H9 (cell line): ENCODE measurements at regions not wholly inside any gene's neighbourhood (a gene's known extent, or its start where the extent isn't known, plus 50 kb on each side); places are given as distances from the start of the nearest gene placed in this dataset.

Source experiments
- DNase-seq: peaks from one replicate; pipeline ENCODE4 v3.0.0-alpha.2; 2017
- H2AFZ ChIP-seq: one replicate; pipeline ENCODE4 v1.6.1; 2013; ENCODE audit warnings: mild to moderate bottlenecking, low read length, control low read depth, moderate library complexity
- H2AK5ac ChIP-seq: 2 replicates; pipeline ENCODE4 v1.6.1; 2013; ENCODE audit warnings: low read length, control low read depth, mixed read lengths; ENCODE audit not compliant: insufficient read length
- H2BK120ac ChIP-seq: one replicate; pipeline ENCODE4 v1.6.1; 2013; ENCODE audit warnings: low read depth, mild to moderate bottlenecking, low read length, control low read depth, inconsistent platforms; ENCODE audit not compliant: poor library complexity, severe bottlenecking
- H2BK12ac ChIP-seq: 2 replicates; pipeline ENCODE4 v1.6.1; 2013; ENCODE audit warnings: low read length, control low read depth, mixed read lengths, low read depth; ENCODE audit not compliant: insufficient read length
- H2BK15ac ChIP-seq: 2 replicates; pipeline ENCODE4 v1.6.1; 2013; ENCODE audit warnings: low read depth, low read length, control low read depth
- H2BK20ac ChIP-seq: one replicate; pipeline ENCODE4 v1.6.1; 2013; ENCODE audit warnings: low read depth, mild to moderate bottlenecking, low read length, control low read depth, inconsistent platforms; ENCODE audit not compliant: poor library complexity, severe bottlenecking
- H2BK5ac ChIP-seq: 2 replicates; pipeline ENCODE4 v1.6.1; 2013; ENCODE audit warnings: low read length, control low read depth, mixed read lengths; ENCODE audit not compliant: insufficient read length
- H3K14ac ChIP-seq: 2 replicates; pipeline ENCODE4 v1.6.1; 2013; ENCODE audit warnings: low read length, control low read depth; ENCODE audit not compliant: insufficient read depth
- H3K18ac ChIP-seq: 2 replicates; pipeline ENCODE4 v1.6.1; 2013; ENCODE audit warnings: low read depth, mild to moderate bottlenecking, mixed read lengths, low read length, control low read depth; ENCODE audit not compliant: insufficient read length
- H3K23ac ChIP-seq: 2 replicates; pipeline ENCODE4 v1.6.1; 2013; ENCODE audit warnings: low read length, control low read depth, mixed read lengths, low read depth; ENCODE audit not compliant: insufficient read length
- H3K23me2 ChIP-seq: 2 replicates; pipeline ENCODE4 v1.6.1; 2013; ENCODE audit warnings: low read depth, mild to moderate bottlenecking, mixed read lengths, low read length, control low read depth; ENCODE audit not compliant: insufficient read length, poor library complexity, severe bottlenecking
- H3K27ac ChIP-seq: 2 replicates; pipeline ENCODE4 v1.5.1; 2013; ENCODE audit warnings: low read length, control low read depth, mixed read lengths, low read depth; ENCODE audit not compliant: insufficient read length
- H3K27me3 ChIP-seq: 2 replicates; pipeline ENCODE4 v1.6.1; 2013; ENCODE audit warnings: low read length, control low read depth, inconsistent platforms; ENCODE audit not compliant: insufficient read depth
- H3K4ac ChIP-seq: 2 replicates; pipeline ENCODE4 v1.6.1; 2013; ENCODE audit warnings: low read depth, mild to moderate bottlenecking, control low read depth, inconsistent platforms, low read length, moderate library complexity
- H3K4me1 ChIP-seq: 2 replicates; pipeline ENCODE4 v1.6.1; 2013; ENCODE audit warnings: low read length, control low read depth, inconsistent platforms; ENCODE audit not compliant: insufficient read depth
- H3K4me2 ChIP-seq: 2 replicates; pipeline ENCODE4 v1.6.1; 2013; ENCODE audit warnings: low read length, control low read depth, mixed read lengths; ENCODE audit not compliant: insufficient read length, insufficient read depth
- H3K56ac ChIP-seq: 2 replicates; pipeline ENCODE4 v1.6.1; 2013; ENCODE audit warnings: low read depth, mild to moderate bottlenecking, mixed read lengths, low read length, control low read depth; ENCODE audit not compliant: insufficient read length
- H3K79me1 ChIP-seq: 2 replicates; pipeline ENCODE4 v1.6.1; 2013; ENCODE audit warnings: low read depth, mild to moderate bottlenecking, moderate library complexity, low read length, control low read depth, inconsistent platforms; ENCODE audit not compliant: insufficient read depth, poor library complexity, severe bottlenecking
- H3K79me2 ChIP-seq: 2 replicates; pipeline ENCODE4 v1.6.1; 2013; ENCODE audit warnings: low read length, control low read depth, inconsistent platforms; ENCODE audit not compliant: insufficient read depth
- H3K9ac ChIP-seq: 2 replicates; pipeline ENCODE4 v1.6.1; 2013; ENCODE audit warnings: low read length, control low read depth, mixed read lengths; ENCODE audit not compliant: insufficient read length; ENCODE audit errors: extremely low read depth
- H3K9me3 ChIP-seq: one replicate; pipeline ENCODE4 v1.6.1; 2013; ENCODE audit warnings: low read depth, low read length, inconsistent platforms; ENCODE audit not compliant: control insufficient read depth
- H3T11ph ChIP-seq: one replicate; pipeline ENCODE4 v1.6.1; 2013; ENCODE audit warnings: mild to moderate bottlenecking, low read length, control low read depth, inconsistent platforms
- H4K20me1 ChIP-seq: one replicate; pipeline ENCODE4 v1.6.1; 2013; ENCODE audit not compliant: control insufficient read depth, insufficient read length, insufficient read depth
- H4K5ac ChIP-seq: 2 replicates; pipeline ENCODE4 v1.6.1; 2013; ENCODE audit warnings: low read depth, mild to moderate bottlenecking, mixed read lengths, low read length, control low read depth; ENCODE audit not compliant: insufficient read length
- H4K8ac ChIP-seq: replicated peaks from 2 replicates; pipeline ENCODE4 v1.6.1; 2013; ENCODE audit warnings: low read length, control low read depth, mixed read lengths, low read depth; ENCODE audit not compliant: insufficient read length
- H4K91ac ChIP-seq: 2 replicates; pipeline ENCODE4 v1.6.1; 2013; ENCODE audit warnings: low read depth, mild to moderate bottlenecking, moderate library complexity, mixed read lengths, low read length, control low read depth; ENCODE audit not compliant: insufficient read length
- H3K27ac Mint-ChIP-seq, 3 experiments: 2 replicates in 2 of 3; 3 replicates in 1 of 3; pipeline ENCODE4 v1.8.0; 2020 to 2021; ENCODE audit warnings: mixed read lengths in 3 of 3, mild to moderate bottlenecking in 1 of 3, moderate library complexity in 1 of 3
- H3K27me3 Mint-ChIP-seq: 2 replicates; pipeline ENCODE4 v1.8.0; 2021; ENCODE audit warnings: low read depth, mild to moderate bottlenecking, moderate library complexity, mixed read lengths
- H3K36me3 Mint-ChIP-seq, 3 experiments: 2 replicates in 2 of 3; 3 replicates in 1 of 3; pipeline ENCODE4 v1.8.0; 2020 to 2021; ENCODE audit warnings: low read depth in 3 of 3, mixed read lengths in 3 of 3; ENCODE audit not compliant: insufficient read depth in 1 of 3
- H3K4me1 Mint-ChIP-seq, 2 experiments: 2 replicates each; pipeline ENCODE4 v1.8.0; 2020; ENCODE audit warnings: mixed read lengths in 2 of 2
- H3K4me3 Mint-ChIP-seq, 2 experiments: 2 replicates in 1 of 2; 3 replicates in 1 of 2; pipeline ENCODE4 v1.8.0; 2020 to 2021; ENCODE audit warnings: mild to moderate bottlenecking in 2 of 2, mixed read lengths in 2 of 2, moderate library complexity in 1 of 2
- H3K9me3 Mint-ChIP-seq, 2 experiments: 2 replicates in 1 of 2; 3 replicates in 1 of 2; pipeline ENCODE4 v1.8.0; 2020; ENCODE audit warnings: mild to moderate bottlenecking in 2 of 2, mixed read lengths in 2 of 2, moderate library complexity in 1 of 2
- CTCF ChIP-seq: fragments of 200-600 bp; sonication (generic); conservative IDR thresholded peaks from 3 replicates; pipeline ENCODE4 v1.8.0; 2021; ENCODE audit warnings: antibody characterized with exemption, mild to moderate bottlenecking
- WGBS: extraction: QIAGEN DNeasy Blood & Tissue Kit; methylation state at CpG from one replicate; pipeline ENCODE4 v1.1.7; 2013; ENCODE audit warnings: missing lambda C conversion rate, low lambda C conversion rate, mixed read lengths; ENCODE audit not compliant: insufficient read length; ENCODE audit errors: extremely low coverage; 5-methylcytosine and 5-hydroxymethylcytosine counted together

GRCh38 chr4:181176306-181176705, 1066.9 kb upstream of the TENM3 start:
- H3K4me1 ChIP-seq: no peaks in the 10 kb centered on the region; the same call in 1 of the 2 replicates
- H3K27ac ChIP-seq: no peak overlapping the region
- no peaks in the 10 kb centered on the region for H3K23me2 ChIP-seq
- WGBS: no CpG with 5 or more reads among the region's 6 CpGs
- H2BK5ac ChIP-seq: no peak overlapping the region
- H4K5ac ChIP-seq: no peak overlapping the region
- H4K20me1 ChIP-seq: no peaks in the 10 kb centered on the region
- H3K14ac ChIP-seq: no peak overlapping the region
- no peak overlapping the region for H3K9ac ChIP-seq
- no peak overlapping the region for H2BK120ac ChIP-seq
- Mint-ChIP-seq H3K27ac (no peak overlapping the region), H3K4me1 (no peaks in the 10 kb centered on the region; a peak in 4 of 4 replicates), H3K4me3 (no peak overlapping the region), H3K27me3 (peaks cover 10% of the 10 kb centered on the region), H3K9me3 (no peaks in the 10 kb centered on the region; a peak in 1 of 5 replicates), H3K36me3 (no peaks in the 10 kb centered on the region; a peak in 1 of 7 replicates)
- no peak overlapping the region for H3K18ac ChIP-seq
- no peak overlapping the region for H2AFZ ChIP-seq
- no peak overlapping the region for H3K23ac ChIP-seq
- H4K8ac ChIP-seq: no peak overlapping the region
- H3K4ac ChIP-seq: no peak overlapping the region
- H2AK5ac ChIP-seq: no peak overlapping the region
- no peak overlapping the region for H3K56ac ChIP-seq
- no peaks in the 10 kb centered on the region for H3K27me3 ChIP-seq
- no peaks in the 10 kb centered on the region for H3K79me2 ChIP-seq
- no peaks in the 10 kb centered on the region for H3K9me3 ChIP-seq
- no peak for TF ChIP-seq CTCF
- H3K79me1 ChIP-seq: no peaks in the 10 kb centered on the region
- no peak overlapping the region for H4K91ac ChIP-seq
- H3K4me2 ChIP-seq: no peak overlapping the region
- no peak overlapping the region for H2BK12ac ChIP-seq
- H3T11ph ChIP-seq: no peak overlapping the region
- no peak for DNase-seq
- H2BK15ac ChIP-seq: no peak overlapping the region
- H2BK20ac ChIP-seq: no peak overlapping the region
